ENCODE measurements at regions not wholly inside any gene's neighbourhood (a gene's known extent, or its start where the extent isn't known, plus 50 kb on each side); places are given as distances from the start of the nearest gene placed in this dataset.
A peak's percentile ranks its signal among the peaks of the same experiment; 100 is the strongest.

DNA sequence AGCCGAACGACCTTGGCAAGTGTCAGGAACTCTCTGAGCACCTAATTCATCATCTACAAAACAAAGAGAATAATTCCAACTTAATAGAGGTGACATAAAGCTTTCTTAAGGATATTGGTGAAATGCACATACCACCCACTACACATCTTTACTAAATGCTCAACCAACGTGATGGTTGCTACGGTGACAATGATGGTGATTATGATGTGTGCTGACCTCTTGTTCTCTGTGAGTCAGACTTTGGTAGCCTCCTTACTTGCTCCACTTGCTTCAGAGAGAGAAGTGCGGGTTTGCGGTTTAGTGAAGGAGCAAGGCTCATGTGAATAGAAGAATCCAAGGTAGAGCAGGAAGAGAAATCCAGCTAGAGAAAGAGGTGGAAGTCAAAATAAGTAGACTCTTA is 52.8 kb upstream of the CLNK start:
- Histone ChIP-seq H3K27me3 (ENCODE audit: control insufficient read depth, insufficient read depth, low read length) (no peaks in the 10 kb centered on the region), H3K36me3 (ENCODE audit: control insufficient read depth, insufficient read depth, low read length) (no peaks in the 10 kb centered on the region), H3K4me3 (ENCODE audit: low read depth, low read length) (no peak overlapping the region)
- FAIRE-seq = no peak
- peak; percentile 14 for DNase-seq (ENCODE audit: low read depth)
- TF ChIP-seq, protein P1, sequence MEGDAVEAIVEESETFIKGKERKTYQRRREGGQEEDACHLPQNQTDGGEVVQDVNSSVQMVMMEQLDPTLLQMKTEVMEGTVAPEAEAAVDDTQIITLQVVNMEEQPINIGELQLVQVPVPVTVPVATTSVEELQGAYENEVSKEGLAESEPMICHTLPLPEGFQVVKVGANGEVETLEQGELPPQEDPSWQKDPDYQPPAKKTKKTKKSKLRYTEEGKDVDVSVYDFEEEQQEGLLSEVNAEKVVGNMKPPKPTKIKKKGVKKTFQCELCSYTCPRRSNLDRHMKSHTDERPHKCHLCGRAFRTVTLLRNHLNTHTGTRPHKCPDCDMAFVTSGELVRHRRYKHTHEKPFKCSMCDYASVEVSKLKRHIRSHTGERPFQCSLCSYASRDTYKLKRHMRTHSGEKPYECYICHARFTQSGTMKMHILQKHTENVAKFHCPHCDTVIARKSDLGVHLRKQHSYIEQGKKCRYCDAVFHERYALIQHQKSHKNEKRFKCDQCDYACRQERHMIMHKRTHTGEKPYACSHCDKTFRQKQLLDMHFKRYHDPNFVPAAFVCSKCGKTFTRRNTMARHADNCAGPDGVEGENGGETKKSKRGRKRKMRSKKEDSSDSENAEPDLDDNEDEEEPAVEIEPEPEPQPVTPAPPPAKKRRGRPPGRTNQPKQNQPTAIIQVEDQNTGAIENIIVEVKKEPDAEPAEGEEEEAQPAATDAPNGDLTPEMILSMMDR (IDR thresholded peaks at IDR 0.05; ENCODE audit: insufficient read depth, low read length, severe bottlenecking) = no peak

DNA sequence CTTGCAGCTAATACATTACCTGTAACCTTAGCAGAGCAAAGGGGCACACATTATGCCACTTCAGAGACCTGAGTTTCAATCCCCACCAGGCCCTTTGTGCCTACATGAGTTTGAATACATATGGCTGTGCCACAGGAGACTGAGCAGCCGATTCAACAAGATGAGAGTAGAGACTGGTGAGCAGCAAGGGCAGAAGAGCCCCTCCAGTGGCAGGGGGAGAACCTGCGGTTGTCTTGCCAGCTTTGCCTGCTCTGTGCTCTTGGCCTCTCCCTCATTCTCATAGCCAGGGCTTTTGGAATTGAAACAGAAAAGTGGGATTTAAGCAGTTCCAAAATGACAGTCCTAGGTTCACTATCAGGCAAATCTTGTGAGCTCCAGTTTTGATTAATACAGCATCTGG is 52.3 kb upstream of the CLNK start:
- FAIRE-seq (no peak), DNase-seq (ENCODE audit: low read depth) (no peak)

DNA sequence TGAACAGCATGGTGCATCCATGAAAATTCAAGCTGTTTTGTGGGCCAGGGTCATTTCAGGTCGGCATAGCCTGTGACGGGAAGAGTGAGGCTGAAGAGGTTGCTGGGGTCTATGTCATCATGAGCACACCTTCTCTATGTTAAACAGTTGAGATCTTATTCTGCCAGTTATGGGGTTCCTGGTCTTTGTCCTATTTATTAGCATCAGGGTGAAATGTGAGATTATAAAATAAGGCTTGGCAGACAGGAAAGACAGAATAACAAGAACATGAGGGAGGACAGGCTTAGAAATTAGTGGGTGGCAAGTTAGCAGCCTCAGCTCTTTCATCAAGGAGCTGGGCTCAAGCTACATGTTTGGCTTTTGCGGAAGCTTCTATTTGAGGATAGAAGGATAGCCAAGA is 51.7 kb upstream of the CLNK start:
- DNase-seq (ENCODE audit: low read depth) = no peak
- TF ChIP-seq, protein P1 (IDR thresholded peaks at IDR 0.05; ENCODE audit: insufficient read depth, low read length, severe bottlenecking) = no peak
- H3K36me3 ChIP-seq (ENCODE audit: control insufficient read depth, insufficient read depth, low read length) = no peaks in the 10 kb centered on the region
- H3K4me3 ChIP-seq (ENCODE audit: low read depth, low read length) = no peak overlapping the region
- H3K27me3 ChIP-seq (ENCODE audit: control insufficient read depth, insufficient read depth, low read length) = no peaks in the 10 kb centered on the region
- FAIRE-seq = no peak

More for the DNA sequence above, 52.3 kb upstream of the CLNK start:
- Histone ChIP-seq H3K4me3 (ENCODE audit: low read depth, low read length) (no peak overlapping the region), H3K36me3 (ENCODE audit: control insufficient read depth, insufficient read depth, low read length) (no peaks in the 10 kb centered on the region), H3K27me3 (ENCODE audit: control insufficient read depth, insufficient read depth, low read length) (no peaks in the 10 kb centered on the region)
- TF ChIP-seq, protein P1 (IDR thresholded peaks at IDR 0.05; ENCODE audit: insufficient read depth, low read length, severe bottlenecking) = no peak

DNA sequence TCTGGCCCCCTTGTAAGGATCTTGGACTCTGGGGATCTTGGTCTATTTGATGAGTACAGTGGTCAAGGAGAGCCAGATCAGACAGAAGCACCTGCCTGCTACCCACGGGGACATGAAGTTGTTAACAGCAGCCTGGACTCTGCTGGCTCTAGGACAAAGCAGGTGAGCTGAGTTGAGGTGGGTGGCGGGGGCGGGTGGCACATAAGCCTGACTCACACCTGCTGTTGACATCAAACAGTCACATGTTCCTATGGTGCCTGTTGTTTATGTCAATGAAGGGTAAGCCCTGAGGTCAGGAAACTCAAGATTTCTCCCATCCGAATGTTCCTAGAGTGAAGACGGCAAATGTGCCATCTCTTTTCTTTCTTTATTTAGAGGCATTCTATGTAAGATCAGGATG is 50.1 kb upstream of the CLNK start:
- DNase-seq (ENCODE audit: low read depth) (no peak), FAIRE-seq (no peak)
- Histone ChIP-seq H3K27me3 (ENCODE audit: control insufficient read depth, insufficient read depth, low read length) (no peaks in the 10 kb centered on the region), H3K4me3 (ENCODE audit: low read depth, low read length) (no peak overlapping the region), H3K36me3 (ENCODE audit: control insufficient read depth, insufficient read depth, low read length) (no peaks in the 10 kb centered on the region)
- TF ChIP-seq, protein P1 (IDR thresholded peaks at IDR 0.05; ENCODE audit: insufficient read depth, low read length, severe bottlenecking) = no peak
